HUDEP-2 (cell line): ENCODE measurements at regions not wholly inside any gene's neighbourhood (a gene's known extent, or its start where the extent isn't known, plus 50 kb on each side); places are given as distances from the start of the nearest gene placed in this dataset.
A peak's percentile ranks its signal among the peaks of the same experiment; 100 is the strongest.
"Not testable (repeated sequence)": the region's sequence is repeated elsewhere in the genome, so short reads cannot be mapped to it uniquely, and the experiment has no call there.

Source experiments
- DNase-seq, 76 experiments: peaks; one replicate each; lab custom pipeline; 2025; ENCODE audit not compliant: unreplicated experiment in 76 of 76; lab: John Stamatoyannopoulos, UW

DNA sequence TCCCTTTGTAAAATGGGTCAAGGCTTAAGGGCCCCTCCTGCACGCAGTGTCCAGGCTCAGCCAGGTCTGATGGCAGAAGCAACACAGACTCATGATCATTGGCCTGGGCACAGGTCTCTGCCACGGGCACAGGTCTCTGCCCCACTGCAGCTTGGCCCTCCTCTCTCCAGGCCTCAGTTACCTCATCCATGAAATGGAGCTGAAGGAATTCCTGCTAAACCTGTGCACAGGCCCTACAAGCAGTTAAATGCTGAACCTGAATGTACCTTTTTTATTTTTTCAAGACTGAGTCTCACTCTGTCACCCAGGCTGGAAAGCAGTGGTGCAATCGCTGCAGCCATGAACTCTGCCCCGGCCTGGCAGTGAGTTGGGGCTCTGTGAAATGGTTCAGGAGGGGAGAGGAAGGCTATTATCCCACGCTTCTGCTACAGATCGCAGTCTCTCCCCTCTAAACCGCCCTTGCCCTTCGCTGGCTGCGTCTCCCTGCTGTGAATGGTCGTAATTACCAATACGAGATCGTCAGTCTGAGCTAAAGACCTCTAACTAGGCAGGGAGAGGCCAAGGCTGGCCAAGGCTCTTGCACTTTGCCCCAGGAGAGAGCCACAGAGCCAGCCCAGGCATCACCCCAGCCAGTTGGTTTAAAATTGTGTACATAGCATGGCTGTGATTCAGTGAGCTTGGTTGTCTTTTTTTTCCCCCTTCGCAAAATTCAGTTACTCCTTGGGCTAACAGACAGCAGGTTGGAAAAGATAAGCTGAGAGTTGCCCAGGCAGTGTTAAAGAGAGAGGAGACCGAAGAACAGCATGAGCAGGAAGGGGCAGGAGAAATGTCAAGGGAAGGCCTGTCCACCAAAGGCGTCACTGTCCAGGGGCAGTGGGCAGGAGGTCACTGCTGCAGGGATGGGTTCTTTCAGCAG lies 93.0 kb upstream of the KCTD7 start:
- DNase-seq: peak in 17 of 76 experiments; percentile 3 to 51 (median 19)

DNA sequence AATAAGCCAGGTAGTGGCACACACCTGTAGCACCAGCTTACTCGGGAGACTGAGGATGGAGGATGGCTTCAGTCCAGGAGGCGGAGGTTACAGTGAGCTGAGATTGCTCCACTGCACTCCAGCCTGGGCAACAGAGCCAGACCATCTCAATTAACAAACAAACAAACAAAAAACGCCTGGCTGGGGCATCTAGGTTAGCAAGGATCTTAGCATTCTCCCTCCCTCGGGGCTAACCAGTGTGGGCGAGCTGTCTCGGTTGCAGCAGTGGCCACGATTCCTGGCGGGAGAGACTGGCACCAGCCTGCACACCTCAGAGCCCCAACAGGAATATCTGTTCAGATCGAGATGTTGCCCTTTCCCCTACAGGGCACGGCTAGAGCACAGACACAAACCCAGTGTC lies 91.3 kb upstream of the KCTD7 start:
- DNase-seq: no peak

DNA sequence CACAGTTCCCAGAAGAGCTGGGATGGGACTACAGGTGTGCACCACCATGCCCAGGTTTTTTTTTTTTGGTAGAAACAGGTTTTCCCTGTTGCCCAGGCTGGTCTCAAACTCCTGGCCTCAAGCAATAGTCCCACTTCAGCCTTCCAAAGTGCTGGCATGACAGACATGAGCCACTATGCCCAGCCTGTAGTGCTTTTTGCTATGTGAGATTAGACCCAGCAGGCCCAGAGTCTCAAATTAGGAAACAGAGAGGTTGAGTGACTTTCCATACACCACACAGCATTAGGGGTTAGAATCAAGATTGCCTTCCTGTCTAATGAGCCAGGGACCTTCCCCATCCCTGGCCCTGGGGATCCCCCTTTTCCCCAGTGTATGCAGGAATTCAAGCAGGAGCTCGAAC lies 90.8 kb upstream of the KCTD7 start:
- no peak for DNase-seq

DNA sequence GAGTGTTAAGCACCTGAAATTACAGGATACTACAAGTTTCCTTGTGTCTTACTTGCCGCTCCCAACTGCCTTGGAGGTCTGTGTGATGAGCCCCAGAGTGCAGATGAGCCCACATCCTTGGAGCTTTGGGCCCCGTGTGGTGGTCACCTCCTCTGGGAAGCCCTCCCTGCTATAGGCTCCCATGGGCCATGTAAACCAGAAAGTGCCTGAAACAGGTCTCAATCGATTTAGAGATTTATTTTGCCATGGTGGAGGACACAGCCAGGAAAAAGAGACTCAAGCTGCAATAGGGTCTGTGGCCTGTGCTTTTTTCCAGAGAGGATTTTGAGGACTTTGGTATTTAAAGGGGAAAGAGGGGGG lies 89.4 kb upstream of the KCTD7 start:
- no peak for DNase-seq

DNA sequence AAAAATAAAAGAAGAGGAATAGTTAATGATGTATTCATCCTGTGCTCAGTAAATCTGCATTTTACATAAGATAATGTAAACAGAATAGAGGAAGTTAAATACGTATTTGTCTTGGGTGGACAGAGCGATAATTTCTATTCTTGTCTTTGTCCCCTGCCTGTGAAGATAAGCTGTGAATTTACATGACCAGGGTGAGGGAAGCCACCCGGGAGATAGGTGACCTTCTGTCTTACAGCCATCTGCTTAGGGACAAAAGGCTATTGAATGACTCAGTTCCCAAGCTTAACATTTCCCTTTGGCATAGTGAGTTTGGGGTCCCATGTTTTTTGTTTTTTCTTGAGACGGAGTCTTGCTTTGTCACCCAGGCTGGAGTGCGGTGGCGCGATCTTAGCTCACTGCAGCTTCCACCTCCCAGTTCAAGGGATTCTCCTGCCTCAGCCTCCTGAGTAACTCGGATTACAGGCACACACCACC lies 88.7 kb upstream of the KCTD7 start:
- DNase-seq: no peak

DNA sequence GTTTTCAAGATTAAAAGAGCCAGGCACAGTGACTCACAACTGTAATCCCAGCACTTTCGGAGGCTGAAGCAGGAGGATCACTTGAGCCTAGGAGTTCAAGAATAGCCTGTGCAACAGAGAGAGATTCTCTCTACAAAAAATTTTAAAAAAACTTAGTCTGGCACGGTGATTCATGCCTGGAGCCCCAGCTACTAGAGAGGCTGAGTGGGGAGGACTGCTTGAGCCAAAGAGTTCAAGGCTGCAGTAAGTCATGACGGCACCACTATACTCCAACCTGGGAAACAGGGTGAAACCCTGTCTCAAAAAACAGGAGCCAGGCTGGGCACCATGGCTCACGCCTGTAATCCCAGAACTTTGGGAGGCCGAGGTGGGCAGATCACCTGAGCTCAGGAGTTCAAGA lies 86.6 kb upstream of the KCTD7 start:
- no peak for DNase-seq

DNA sequence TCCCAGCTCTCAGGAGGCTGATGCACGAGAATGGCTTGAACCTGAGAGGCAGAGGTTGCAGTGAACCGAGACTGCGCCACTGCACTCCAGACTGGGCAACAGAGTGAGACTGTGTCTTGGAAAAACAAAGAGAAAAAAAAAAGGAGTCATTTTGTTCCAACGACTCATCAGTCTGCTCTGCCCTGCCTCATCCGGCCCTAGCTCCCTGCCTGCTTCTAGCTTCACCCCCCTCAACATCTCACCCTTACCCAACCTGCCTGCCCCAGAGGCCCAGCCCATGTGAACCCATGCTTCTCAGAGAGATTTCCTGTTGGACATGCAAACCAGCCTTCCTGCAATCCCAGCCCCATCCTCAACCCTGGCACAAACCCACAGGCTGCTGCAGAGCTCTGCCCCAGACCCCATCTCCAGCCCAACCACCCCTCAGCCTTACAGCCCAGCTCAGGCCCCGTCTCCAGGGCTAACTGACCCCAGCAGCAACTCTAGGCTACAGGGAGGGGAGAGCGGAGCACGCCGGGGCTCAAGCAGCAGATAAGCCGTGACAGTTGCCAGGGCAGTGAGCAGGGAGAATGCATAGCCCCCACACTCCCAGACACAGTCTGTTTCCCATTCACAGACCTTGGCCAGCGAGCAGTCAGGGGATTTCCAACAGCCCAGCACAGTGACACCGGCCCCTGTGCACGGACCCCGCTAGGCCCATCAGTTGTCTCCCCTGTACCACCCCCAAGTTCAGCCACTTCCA lies 86.0 kb upstream of the KCTD7 start:
- no peak for DNase-seq

DNA sequence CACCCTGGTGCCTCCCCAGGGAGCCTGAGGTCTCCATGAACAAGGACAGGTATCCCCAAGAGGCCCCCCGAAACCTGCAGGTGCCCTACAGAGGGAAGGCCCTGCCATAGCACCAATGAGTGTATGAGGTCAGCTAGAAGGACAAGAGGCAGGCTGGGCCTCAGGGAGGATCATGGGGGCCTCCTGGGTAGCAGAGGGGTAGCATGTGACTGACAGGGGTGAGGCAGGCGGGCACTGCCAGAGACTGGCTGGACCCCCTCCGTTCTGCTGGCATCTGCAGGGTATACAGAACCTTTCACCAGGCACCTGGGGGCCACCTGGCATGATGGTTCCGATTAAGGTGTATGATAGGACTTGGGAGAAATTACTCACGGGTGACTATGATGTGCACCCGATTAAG lies 79.2 kb upstream of the KCTD7 start:
- DNase-seq: no peak

DNA sequence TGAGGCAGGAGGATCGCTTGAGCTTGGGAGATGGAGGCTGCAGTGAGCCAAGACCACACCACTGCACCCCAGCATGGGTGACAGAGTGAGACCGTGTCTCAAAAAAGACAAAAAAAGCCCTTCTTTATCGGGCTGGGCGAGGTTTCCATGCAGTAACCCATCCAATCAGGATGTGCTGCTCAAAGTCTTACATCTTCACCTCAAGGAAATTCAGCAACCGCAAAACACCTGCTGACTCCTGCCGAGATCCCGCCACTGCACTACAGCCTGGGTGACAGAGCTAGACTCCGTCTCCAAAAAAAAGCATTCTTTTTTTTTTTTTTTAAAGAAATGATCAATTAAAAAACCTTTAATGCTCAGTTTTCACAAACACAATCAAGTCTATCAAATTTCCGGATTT lies 75.7 kb upstream of the KCTD7 start:
- no peak for DNase-seq

DNA sequence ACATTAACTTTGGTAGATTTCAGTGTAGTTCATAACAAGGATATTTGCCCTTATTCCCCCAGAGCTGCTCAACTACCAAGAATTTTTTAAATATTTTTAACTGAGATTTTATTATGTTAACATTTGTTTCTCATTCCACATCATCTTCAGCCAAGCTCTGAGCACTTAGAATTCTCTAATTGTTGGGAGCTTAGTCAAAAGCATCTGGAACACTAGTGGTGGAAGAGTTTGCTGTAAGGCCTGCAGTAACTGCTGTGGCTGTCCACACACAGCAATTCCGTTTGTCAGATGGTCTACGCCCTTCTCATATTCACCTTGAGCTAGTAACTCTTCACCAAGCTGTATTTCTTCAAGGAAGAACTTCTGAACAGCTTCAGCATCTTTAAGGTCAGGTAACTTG lies 75.0 kb upstream of the KCTD7 start:
- DNase-seq: not testable (repeated sequence)

DNA sequence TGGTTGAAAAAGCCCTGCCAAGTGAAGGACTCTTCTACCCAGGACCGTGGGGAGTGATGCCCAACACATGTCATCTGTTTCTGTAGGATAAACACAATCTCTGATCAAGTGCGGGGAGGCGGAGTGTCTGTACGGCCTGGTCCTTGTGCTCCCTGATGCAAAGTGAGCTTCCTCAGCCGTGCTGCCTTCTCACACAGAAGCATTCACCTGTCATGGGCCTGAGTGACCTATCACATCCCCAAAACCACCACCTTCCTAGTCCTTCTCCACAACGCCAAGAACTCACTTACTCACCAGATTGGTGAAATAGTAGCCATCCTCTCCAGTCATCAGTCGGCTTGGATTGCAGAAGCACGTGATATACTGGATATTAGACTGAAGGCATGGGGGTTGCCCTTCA lies 74.4 kb upstream of the KCTD7 start:
- DNase-seq: peak in 4 of 76 experiments; percentile 8 to 20 (median 16)

DNA sequence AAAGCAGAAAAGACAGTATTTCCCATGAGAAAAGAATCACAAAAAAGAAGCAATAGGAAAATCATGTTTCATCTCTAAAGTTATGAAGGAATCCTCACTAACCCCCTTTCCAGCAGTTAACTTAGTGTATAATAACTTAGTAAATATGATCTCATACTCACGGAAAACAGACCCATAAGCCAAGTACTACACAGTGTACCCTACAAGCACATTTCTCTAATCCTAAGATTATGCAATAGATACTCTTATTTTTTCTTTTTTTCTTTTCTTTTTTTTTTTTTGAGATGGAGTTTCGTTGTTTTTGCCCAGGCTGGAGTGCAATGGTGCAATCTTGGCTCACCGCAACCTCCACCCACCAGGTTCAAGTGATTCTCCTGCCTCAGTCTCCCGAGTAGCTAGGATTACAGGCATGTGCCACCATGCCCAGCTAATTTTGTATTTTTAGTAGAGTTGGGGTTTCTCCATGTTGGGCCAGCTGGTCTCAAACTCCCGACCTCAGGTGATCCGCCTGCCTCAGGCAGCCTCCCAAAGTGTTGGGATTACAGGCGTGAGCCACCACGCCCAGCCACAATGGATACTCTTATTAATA lies 73.7 kb upstream of the KCTD7 start:
- DNase-seq: not testable (repeated sequence)

DNA sequence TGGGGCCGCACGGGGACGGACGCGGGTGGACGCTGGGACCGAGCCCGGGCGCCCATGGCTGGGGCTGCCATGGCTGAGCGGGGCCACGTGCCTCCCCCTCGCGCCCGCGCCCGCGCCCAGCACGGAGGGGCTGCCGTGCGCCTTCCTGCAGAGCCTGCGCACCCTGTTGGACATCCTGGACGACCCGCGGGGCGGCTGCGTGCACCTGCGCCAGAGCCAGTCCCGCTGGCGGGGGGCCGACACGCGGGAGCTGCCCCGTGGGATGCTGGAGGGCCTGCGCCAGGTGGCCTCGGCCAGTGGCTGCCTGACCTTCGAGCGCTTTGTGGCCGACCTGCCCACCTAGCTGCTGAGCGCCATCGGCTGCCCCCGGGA lies 72.5 kb upstream of the KCTD7 start:
- DNase-seq: no peak

DNA sequence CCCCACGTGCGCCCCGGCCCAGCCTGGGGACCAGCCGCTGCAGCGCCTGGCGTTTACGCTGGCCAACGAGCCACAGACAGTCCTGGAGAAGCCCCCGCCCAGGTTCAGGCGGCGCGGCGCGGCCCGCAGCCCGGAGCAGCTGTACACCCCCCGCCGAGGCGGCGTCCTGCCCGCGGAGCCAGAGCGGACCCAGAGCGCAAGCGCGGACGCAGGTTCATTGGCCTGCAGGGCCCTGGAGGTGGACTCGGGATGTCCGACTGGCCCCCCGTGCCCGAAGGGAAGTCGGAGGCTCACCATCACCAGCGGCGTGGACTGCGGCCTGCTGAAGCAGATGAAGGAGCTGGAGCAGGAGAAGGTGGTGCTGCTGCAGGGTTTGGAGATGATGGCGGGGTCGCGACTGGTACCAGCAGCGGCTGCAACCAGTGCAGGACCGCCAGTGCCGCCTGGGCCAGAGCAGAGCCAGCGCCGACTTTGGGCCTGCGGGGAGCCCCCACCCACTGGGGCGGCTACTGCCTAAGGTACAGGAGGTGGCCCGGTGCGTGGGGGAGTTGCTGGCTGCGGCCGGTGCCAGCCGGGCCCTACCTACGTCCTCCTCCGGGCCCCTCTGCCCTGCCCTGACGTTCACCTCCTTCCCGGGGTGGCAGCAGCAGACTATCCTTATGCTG lies 72.0 kb upstream of the KCTD7 start:
- DNase-seq: no peak

DNA sequence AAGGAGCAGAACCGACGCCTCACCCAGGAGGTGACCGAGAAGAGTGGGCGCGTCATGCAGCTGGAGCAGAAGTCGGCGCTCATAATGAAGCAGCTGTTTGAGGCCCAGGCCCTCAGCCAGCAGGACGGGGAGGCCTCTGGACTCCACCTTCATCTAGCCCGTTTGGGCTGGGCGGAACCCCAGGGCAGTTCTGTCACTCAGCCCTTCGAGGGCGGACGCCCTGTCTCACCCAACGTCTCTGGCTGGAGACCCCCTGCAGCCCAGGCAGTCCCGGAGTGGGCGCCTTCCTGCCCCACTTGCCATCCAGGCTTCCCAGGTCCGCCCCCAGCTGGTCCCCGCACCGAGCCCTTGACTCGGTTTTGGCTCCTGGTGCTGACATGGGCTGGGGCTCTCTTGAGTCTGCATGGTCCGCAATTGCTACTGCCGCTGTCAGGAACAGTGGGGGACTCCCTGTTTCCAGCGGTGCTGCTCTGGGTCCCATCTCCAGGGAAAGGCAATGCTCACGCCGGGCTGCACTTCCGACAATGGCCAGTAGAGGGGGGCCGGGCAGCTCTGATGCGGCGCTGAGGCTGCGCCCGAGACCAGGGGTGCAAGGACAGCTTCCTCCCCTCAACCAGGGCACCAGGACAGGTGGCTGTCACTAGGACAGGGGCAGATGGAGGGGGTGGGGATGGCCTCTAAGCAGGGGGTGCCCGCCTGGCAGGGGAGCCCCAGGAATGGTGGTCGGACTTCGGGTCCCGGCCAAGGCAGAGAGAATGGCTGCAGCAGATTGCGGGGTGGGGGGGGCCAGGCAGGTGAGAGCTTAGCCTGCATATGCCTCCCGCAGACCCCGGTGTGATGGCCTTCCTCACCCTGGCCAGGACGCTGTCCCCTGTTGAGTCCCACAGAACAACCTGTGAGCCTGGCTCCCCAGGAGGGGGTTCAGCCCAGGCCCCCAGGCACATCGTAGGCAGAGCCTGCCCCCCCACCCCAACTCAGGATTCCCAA lies 71.2 kb upstream of the KCTD7 start:
- DNase-seq: peak in 48 of 76 experiments; percentile 0 to 60 (median 42)

DNA sequence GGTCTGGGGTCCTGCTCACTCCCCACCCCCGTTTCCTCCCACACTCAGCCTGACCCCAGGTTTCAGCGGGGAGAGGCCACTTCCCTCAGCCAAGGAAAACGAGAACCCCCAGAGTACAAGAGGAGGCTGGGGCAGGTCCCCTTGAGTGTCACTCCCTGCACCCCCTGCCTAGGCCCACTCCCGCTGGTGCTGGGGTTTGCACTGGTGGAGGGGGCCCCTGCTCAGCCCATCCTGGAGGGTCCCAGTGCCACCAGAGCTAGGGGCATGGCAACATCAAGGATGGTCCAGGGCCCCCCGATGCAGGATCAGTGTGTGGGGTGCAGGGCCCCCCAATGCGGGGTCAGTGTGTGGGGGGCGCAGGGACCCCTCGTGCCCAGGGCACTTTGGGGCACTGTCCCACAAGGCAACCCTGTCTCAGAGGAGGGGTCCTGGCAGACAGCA lies 70.5 kb upstream of the KCTD7 start:
- DNase-seq: no peak

DNA sequence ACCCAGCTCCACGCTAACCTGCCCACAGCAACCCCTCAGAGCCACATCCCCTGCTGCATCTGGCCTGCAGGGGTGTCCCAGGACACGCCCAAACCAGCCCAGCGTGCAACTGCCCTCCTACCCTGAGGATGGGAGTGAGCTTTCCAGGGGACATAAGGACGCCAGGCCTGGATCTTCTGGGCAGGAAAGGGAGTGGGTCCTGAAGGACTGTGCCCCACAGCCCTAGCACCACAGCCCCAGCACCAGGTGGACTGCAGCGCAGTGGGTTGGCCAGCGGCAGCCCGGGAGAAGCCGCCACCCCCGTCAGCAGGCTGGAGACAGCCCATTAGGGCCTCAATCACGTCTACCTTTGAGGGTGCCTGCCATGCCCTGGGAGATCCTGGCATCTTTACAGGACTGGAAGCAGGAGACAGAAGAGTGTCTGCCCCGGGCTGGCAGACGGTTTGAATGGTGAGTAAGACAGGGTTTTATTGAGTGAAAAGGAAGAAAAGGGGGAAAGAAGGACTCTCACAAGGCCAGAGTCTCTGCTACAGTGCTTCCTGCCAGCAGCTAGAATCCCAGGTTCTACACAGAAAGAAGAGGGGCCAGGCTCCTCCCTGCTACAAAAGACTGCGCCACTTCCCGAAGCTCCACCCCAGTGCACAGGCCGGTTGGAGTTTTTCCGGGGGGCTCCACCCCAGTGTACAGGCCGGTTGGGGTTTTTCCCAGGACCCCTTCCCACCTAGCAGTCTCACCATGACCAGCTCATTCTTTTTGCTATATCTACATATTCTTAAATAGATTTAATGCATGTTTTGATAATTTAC lies 69.8 kb upstream of the KCTD7 start:
- DNase-seq: no peak

DNA sequence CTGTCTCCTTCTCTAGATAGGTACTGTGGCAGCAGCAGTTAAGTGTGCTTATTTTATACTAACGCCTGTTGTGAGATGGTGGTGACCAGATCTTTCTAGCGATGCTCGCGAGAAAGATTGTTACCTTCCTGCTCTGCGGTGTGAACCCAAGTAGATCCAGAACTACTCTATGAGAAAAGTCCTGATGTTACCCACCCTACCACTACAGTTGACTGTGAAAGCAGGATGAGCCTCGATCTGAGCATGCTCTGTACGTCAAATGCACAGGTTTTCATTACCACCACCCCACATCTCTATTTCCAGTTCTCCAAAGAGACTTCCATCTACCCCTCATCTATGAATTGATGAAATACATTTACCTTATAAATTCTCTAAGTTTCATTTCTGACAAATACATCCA lies 64.6 kb upstream of the KCTD7 start:
- DNase-seq: no peak

DNA sequence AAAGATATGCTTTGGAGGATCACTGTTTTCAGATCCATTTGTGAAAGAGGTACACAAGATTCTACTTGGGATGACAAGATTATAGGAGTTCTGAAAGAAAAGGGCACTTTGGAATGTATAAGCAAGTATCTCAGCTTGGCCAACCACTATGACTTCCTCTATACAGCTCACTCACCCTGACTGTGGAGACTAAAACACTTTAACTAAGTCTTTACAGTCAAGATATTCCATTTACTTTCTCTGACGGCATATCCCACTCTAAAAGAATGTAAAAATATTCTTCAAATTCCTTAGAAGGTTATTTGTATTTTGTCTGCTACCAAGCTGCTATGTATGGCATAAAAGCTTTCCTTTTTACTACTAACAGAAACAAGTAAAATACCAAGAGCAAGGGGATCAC lies 58.5 kb upstream of the KCTD7 start:
- DNase-seq: not testable (repeated sequence)
